NK-92 (cell line): ENCODE measurements at regions not wholly inside any gene's neighbourhood (a gene's known extent, or its start where the extent isn't known, plus 50 kb on each side); places are given as distances from the start of the nearest gene placed in this dataset.
"Not testable (repeated sequence)": the region's sequence is repeated elsewhere in the genome, so short reads cannot be mapped to it uniquely, and the experiment has no call there.

Experiments used
- DNase-seq: peaks from one replicate; lab custom pipeline; 2025; ENCODE audit not compliant: unreplicated experiment; lab: John Stamatoyannopoulos, UW

- no peak for DNase-seq
Measured at GRCh38 chr11:81602508-81602907, 1131.2 kb downstream of the FAM181B start.

- DNase-seq, result no peak
Measured at GRCh38 chr11:81596704-81597103, 1137.0 kb downstream of the FAM181B start.

- DNase-seq, result no peak
Measured at GRCh38 chr11:81585390-81585933, 1148.2 kb downstream of the FAM181B start.

- DNase-seq, result no peak
Measured at GRCh38 chr11:81579339-81579738, 1154.3 kb downstream of the FAM181B start.

GRCh38 chr11:81578571-81578970, 1155.1 kb downstream of the FAM181B start:
- DNase-seq, result no peak

- DNase-seq, result no peak
Measured at GRCh38 chr11:81574301-81574700, 1159.4 kb downstream of the FAM181B start.

GRCh38 chr11:81573367-81573766, 1160.3 kb downstream of the FAM181B start:
- no peak for DNase-seq

- no peak for DNase-seq
Measured at GRCh38 chr11:81570669-81571068, 1163.0 kb downstream of the FAM181B start.

- DNase-seq, result no peak
Measured at GRCh38 chr11:81569999-81570398, 1163.7 kb downstream of the FAM181B start.

GRCh38 chr11:81568918-81569317, 1164.7 kb downstream of the FAM181B start:
- no peak for DNase-seq

GRCh38 chr11:81548123-81548522, 1185.5 kb downstream of the FAM181B start:
- DNase-seq, result no peak

GRCh38 chr11:81539806-81540205, 1193.9 kb downstream of the FAM181B start:
- not testable (repeated sequence) for DNase-seq

GRCh38 chr11:81515566-81515965, 1218.1 kb downstream of the FAM181B start:
- DNase-seq, result no peak

GRCh38 chr11:81497202-81497804, 1236.4 kb downstream of the FAM181B start:
- no peak for DNase-seq

- no peak for DNase-seq
Measured at GRCh38 chr11:81496601-81497000, 1237.1 kb downstream of the FAM181B start.

- DNase-seq, result no peak
Measured at GRCh38 chr11:81495699-81496292, 1237.9 kb downstream of the FAM181B start.

GRCh38 chr11:81494431-81494830, 1239.2 kb downstream of the FAM181B start:
- DNase-seq, result no peak

- no peak for DNase-seq
Measured at GRCh38 chr11:81492923-81493445, 1240.7 kb downstream of the FAM181B start.

- no peak for DNase-seq
Measured at GRCh38 chr11:81487109-81487508, 1246.6 kb downstream of the FAM181B start.

- no peak for DNase-seq
Measured at GRCh38 chr11:81484196-81484595, 1249.5 kb downstream of the FAM181B start.

GRCh38 chr11:81477277-81477676, 1256.4 kb downstream of the FAM181B start:
- DNase-seq, result no peak

- no peak for DNase-seq
Measured at GRCh38 chr11:81476345-81476744, 1257.3 kb downstream of the FAM181B start.
